ENCODE measurements at regions not wholly inside any gene's neighbourhood (a gene's known extent, or its start where the extent isn't known, plus 50 kb on each side); places are given as distances from the start of the nearest gene placed in this dataset.

DNA sequence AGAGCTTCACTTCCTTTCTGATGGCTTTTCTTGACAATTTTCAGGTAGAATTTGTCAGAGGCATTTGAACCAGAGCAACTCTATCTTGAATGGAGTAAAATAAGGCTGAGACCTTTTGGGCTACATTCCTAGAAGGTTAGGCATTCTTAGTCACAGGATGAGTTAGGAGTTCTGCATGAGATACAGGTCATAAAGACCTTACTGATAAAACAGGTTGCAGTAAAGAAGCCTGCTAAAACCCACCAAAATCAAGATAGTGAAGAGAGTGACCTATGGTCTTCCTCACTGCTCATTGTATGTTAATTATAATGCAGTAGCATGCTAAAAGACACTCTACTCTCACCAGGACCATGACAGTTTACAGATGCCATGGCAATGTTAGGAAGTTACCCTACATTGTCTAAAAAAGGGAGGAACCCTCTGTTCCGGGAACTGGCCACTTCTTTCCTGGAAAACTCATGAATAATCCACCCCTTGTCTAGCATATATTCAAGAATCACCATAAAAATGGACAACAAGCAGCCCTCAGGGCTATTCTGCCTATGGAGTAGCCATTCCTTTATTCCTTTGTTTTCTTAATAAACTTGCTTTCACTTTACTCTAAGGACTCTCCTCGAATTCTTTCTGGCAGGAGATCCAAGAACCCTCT is 1519.7 kb upstream of the TENM4 start:
- TF ChIP-seq, protein P1, sequence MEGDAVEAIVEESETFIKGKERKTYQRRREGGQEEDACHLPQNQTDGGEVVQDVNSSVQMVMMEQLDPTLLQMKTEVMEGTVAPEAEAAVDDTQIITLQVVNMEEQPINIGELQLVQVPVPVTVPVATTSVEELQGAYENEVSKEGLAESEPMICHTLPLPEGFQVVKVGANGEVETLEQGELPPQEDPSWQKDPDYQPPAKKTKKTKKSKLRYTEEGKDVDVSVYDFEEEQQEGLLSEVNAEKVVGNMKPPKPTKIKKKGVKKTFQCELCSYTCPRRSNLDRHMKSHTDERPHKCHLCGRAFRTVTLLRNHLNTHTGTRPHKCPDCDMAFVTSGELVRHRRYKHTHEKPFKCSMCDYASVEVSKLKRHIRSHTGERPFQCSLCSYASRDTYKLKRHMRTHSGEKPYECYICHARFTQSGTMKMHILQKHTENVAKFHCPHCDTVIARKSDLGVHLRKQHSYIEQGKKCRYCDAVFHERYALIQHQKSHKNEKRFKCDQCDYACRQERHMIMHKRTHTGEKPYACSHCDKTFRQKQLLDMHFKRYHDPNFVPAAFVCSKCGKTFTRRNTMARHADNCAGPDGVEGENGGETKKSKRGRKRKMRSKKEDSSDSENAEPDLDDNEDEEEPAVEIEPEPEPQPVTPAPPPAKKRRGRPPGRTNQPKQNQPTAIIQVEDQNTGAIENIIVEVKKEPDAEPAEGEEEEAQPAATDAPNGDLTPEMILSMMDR (IDR thresholded peaks at IDR 0.05): no peak
- no peak for TF ChIP-seq ZFX (IDR thresholded peaks at IDR 0.05; ENCODE audit: borderline replicate concordance)
